Gastrocnemius medialis (tissue), 4 donors: ENCODE measurements at regions not wholly inside any gene's neighbourhood (a gene's known extent, or its start where the extent isn't known, plus 50 kb on each side); places are given as distances from the start of the nearest gene placed in this dataset.
A peak's percentile ranks its signal among the peaks of the same experiment; 100 is the strongest.

Experiments used
- ATAC-seq, 2 donors: fragments of 150-250 bp; one replicate each; pipeline ENCODE4 v1.9.1; 2016
- DNase-seq, 2 donors: peaks; one replicate each; pipeline ENCODE4 v3.0.0-alpha.2; 2019
- H3K27ac ChIP-seq, 4 donors: fragments of 200-600 bp; sonication (generic); 1 replicate in 1 of 4; 2 replicates in 3 of 4; pipeline ENCODE4 v1.5.1; 2016 to 2018; ENCODE audit warnings: mild to moderate bottlenecking in 2 of 4, moderate library complexity in 1 of 4
- H3K27me3 ChIP-seq, 3 donors: fragments of 200-600 bp; sonication (generic) in 2 of 3; 1 replicate in 1 of 3; 2 replicates in 2 of 3; pipeline versions ENCODE4 v1.5.1 to v1.6.0; 2016 to 2019; ENCODE audit warnings: mild to moderate bottlenecking in 1 of 3, moderate library complexity in 1 of 3
- H3K36me3 ChIP-seq, 2 donors: fragments of 200-600 bp; sonication (generic) in 1 of 2; one replicate each; pipeline ENCODE4 v1.5.1; 2017 to 2018
- H3K4me1 ChIP-seq, 2 donors: fragments of 200-600 bp; sonication (generic) in 1 of 2; one replicate each; pipeline ENCODE4 v1.5.1; 2016 to 2017; ENCODE audit warnings: mild to moderate bottlenecking in 2 of 2
- H3K4me3 ChIP-seq, 4 donors: fragments of 200-600 bp; sonication (generic) in 3 of 4; 1 replicate in 1 of 4; 2 replicates in 3 of 4; pipeline ENCODE4 v1.5.1; 2016 to 2019; ENCODE audit warnings: mild to moderate bottlenecking in 2 of 4
- H3K9me3 ChIP-seq, 3 donors: fragments of 200-600 bp; sonication (generic) in 2 of 3; 1 replicate in 1 of 3; 2 replicates in 2 of 3; pipeline ENCODE4 v1.5.1; 2016 to 2019
- POLR2A ChIP-seq, 2 donors: fragments of 450-650 bp; IDR thresholded peaks; one replicate each; pipeline ENCODE4 v1.6.1; 2017; ENCODE audit warnings: antibody characterized with exemption in 2 of 2, mild to moderate bottlenecking in 2 of 2, moderate library complexity in 2 of 2
- in situ Hi-C, 4 donors: fragments of 200-750 bp; cut with MboI; loops; one replicate each; pipeline versions ENCODE4 v1.15.0 to v1.8.0; 2017; ENCODE audit warnings: low sequenced_read_pairs in 4 of 4
- intact Hi-C: fragments of 100-400 bp; cut with DNase I; formaldehyde crosslinking; loops from one replicate; pipeline ENCODE4 v1.15.1; 2023; ENCODE audit warnings: low total_unique reads
- TF ChIP-seq, protein P1 (sequence below), 5 experiments: fragments of 450-650 bp in 3 of 5; fragments of 200-600 bp in 2 of 5; sonication (generic) in 2 of 5; IDR thresholded peaks in 4 of 5; conservative IDR thresholded peaks in 1 of 5; 1 replicate in 4 of 5; 2 replicates in 1 of 5; pipeline ENCODE4 v1.5.1; 2016 to 2019; ENCODE audit warnings: antibody characterized with exemption in 5 of 5, mild to moderate bottlenecking in 3 of 5, moderate library complexity in 3 of 5

DNA sequence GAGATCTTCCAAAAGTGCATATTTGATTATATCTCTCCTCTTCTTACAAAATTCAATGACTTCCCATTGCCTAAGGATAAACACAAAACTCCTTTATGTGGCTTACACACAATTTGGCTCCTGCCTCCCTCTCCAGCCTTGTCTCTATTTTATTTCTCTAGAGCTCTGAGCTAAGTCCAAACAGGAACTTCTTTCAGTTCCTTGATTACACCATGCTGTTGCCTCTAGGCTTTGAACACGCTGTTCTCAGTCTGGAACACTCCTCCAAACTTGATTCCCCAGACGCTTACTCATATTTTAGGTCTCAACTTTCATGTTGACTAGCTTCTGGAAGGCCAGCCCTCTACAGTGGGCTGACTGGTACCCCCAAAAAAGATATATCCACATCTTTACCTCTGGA, 258.5 kb downstream of the COG6 start:
- Histone ChIP-seq H3K27ac (peak overlapping the region in 3 of 4 donors; percentile 33 to 48 (median 34)), H3K4me3 (no peak overlapping the region), H3K9me3 (no peaks in the 10 kb centered on the region), H3K27me3 (no peaks in the 10 kb centered on the region), H3K4me1 (no peaks in the 10 kb centered on the region), H3K36me3 (no peaks in the 10 kb centered on the region)
- DNase-seq (peak; percentile 14 to 37), ATAC-seq (peak; percentile 89)
- no peak for TF ChIP-seq POLR2A (IDR thresholded peaks at IDR 0.05)
- TF ChIP-seq, protein P1, sequence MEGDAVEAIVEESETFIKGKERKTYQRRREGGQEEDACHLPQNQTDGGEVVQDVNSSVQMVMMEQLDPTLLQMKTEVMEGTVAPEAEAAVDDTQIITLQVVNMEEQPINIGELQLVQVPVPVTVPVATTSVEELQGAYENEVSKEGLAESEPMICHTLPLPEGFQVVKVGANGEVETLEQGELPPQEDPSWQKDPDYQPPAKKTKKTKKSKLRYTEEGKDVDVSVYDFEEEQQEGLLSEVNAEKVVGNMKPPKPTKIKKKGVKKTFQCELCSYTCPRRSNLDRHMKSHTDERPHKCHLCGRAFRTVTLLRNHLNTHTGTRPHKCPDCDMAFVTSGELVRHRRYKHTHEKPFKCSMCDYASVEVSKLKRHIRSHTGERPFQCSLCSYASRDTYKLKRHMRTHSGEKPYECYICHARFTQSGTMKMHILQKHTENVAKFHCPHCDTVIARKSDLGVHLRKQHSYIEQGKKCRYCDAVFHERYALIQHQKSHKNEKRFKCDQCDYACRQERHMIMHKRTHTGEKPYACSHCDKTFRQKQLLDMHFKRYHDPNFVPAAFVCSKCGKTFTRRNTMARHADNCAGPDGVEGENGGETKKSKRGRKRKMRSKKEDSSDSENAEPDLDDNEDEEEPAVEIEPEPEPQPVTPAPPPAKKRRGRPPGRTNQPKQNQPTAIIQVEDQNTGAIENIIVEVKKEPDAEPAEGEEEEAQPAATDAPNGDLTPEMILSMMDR (IDR thresholded peaks at IDR 0.05 in 4 of 5, conservative IDR thresholded peaks at IDR 0.05 in 1 of 5) = no peak
- in situ Hi-C loops (no loop called here), intact Hi-C loops (no loop called here)

DNA sequence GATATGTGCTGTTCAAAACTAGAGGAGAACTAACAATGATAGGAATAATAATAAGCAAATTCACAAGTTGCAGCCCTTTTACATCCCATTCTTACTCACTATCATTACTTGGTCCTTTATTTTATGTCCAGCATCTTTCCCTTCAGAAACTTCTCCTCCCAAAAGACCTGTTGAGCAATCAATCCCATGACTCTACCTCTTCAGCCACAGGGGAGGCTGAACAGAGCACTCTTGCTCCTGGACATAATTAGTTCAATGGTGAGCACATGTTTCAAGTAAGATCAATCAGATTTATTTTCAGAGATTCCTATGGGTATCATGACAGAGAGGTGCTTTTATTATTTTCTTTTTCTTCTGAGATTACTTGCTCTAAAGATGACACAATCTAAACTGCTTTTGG, 260.0 kb downstream of the COG6 start:
- in situ Hi-C loops (no loop called here), intact Hi-C loops (no loop called here)
- Histone ChIP-seq H3K27ac (no peak overlapping the region), H3K27me3 (no peaks in the 10 kb centered on the region), H3K36me3 (no peaks in the 10 kb centered on the region), H3K4me3 (no peak overlapping the region), H3K9me3 (no peaks in the 10 kb centered on the region), H3K4me1 (no peaks in the 10 kb centered on the region)
- ATAC-seq (peak in 1 of 2 donors; percentile 56), DNase-seq (no peak)
- TF ChIP-seq, protein P1 (IDR thresholded peaks at IDR 0.05 in 4 of 5, conservative IDR thresholded peaks at IDR 0.05 in 1 of 5) = no peak
- no peak for TF ChIP-seq POLR2A (IDR thresholded peaks at IDR 0.05)

DNA sequence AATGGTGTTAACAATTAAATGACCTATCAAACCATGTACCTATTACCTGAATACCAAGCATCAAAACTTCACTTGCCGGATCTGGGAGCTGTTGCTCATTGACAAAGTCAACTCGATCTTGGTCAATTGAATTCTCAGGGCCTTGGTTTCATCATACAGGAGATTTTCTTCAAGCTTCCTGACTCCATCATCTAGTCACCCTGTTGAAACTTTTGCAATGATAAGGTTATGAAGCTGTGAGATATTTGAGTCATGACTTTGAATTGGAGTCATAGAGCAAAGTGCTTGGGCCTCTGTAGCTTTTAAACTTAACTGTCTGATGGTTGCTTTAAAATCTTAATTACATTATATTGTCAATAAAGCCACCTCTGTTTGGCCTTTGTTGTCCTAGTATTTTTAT, 260.9 kb downstream of the COG6 start:
- intact Hi-C loops = no loop called here

DNA sequence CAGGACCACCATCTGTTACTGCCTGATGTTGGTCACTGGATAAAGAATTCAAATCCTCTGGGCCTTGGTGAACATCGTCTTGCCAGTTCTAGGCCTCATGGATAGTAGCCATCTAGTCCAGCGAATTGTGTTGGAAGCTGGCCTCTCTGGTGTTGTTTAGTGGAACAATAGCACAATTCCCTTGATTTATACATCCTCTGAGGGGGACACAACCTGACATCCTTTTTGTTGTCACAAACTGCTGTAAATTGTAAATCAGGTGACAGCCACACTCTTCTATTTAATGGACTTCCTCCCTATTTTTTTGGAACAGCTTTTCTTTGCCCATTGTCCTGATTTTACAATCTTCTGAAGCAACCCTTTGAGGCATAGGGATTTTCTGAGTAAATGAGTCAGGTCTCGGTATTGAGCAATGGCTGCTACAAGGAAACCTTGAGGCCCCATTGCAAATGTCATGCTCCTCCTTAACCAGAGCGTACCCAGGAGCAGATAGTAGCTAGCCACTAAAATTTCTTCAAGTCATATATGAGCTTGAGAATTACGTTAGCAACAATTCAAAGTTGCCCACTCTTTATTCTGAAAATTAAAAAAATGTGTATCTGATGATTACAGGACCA, 263.3 kb downstream of the COG6 start:
- ATAC-seq = no peak
- H3K36me3 ChIP-seq = no peaks in the 10 kb centered on the region
- no peak overlapping the region for H3K4me3 ChIP-seq
- no peaks in the 10 kb centered on the region for H3K9me3 ChIP-seq
- H3K27me3 ChIP-seq = no peaks in the 10 kb centered on the region
- DNase-seq = no peak
- no peak overlapping the region for H3K27ac ChIP-seq
- in situ Hi-C loops = no loop called here
- TF ChIP-seq, protein P1 (IDR thresholded peaks at IDR 0.05 in 4 of 5, conservative IDR thresholded peaks at IDR 0.05 in 1 of 5) = no peak
- TF ChIP-seq POLR2A (IDR thresholded peaks at IDR 0.05) = no peak
- intact Hi-C loops = no loop called here
- no peaks in the 10 kb centered on the region for H3K4me1 ChIP-seq

More for the DNA sequence above, 260.9 kb downstream of the COG6 start:
- Histone ChIP-seq H3K36me3 (no peaks in the 10 kb centered on the region), H3K4me3 (no peak overlapping the region), H3K27me3 (no peaks in the 10 kb centered on the region), H3K27ac (no peak overlapping the region), H3K9me3 (no peaks in the 10 kb centered on the region), H3K4me1 (no peaks in the 10 kb centered on the region)
- DNase-seq (no peak), ATAC-seq (no peak)
- no peak for TF ChIP-seq POLR2A (IDR thresholded peaks at IDR 0.05)
- TF ChIP-seq, protein P1 (IDR thresholded peaks at IDR 0.05 in 4 of 5, conservative IDR thresholded peaks at IDR 0.05 in 1 of 5) = no peak
- in situ Hi-C loops = no loop called here

DNA sequence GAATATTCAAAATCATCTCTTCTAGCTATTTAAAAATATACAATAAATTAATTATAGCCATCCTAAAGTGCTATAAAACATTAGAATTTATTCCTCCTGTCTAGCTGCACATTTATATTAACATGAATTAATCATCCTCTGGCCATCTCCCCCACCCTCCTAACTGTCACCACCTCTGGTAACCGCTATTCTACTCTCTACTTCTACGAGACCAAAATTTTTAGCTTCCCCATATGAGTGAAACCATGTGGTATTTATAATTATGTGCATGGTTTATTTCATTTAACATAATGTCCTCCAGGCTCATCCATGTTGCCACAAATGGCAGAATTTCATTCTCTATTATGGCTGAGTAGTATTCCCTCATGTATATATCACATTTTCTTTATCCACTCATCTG, 265.2 kb downstream of the COG6 start:
- in situ Hi-C loops = no loop called here

More for the DNA sequence above, 265.2 kb downstream of the COG6 start:
- no peak overlapping the region for H3K4me3 ChIP-seq
- no peaks in the 10 kb centered on the region for H3K9me3 ChIP-seq
- no peak for DNase-seq
- H3K27ac ChIP-seq = no peak overlapping the region
- no peaks in the 10 kb centered on the region for H3K4me1 ChIP-seq
- TF ChIP-seq, protein P1 (IDR thresholded peaks at IDR 0.05 in 4 of 5, conservative IDR thresholded peaks at IDR 0.05 in 1 of 5) = no peak
- TF ChIP-seq POLR2A (IDR thresholded peaks at IDR 0.05) = no peak
- intact Hi-C loops = no loop called here
- no peaks in the 10 kb centered on the region for H3K27me3 ChIP-seq
- no peaks in the 10 kb centered on the region for H3K36me3 ChIP-seq
- ATAC-seq = no peak
